ENCODE measurements at regions not wholly inside any gene's neighbourhood (a gene's known extent, or its start where the extent isn't known, plus 50 kb on each side); places are given as distances from the start of the nearest gene placed in this dataset.

- TF ChIP-seq CTCF (IDR thresholded peaks at IDR 0.05) (no peak), EZH2 (IDR thresholded peaks at IDR 0.05; ENCODE audit: borderline replicate concordance, insufficient read depth, low read depth, low read length, poor library complexity, severe bottlenecking) (no peak)
Measured at GRCh38 chr2:16315458-16315835, 350.2 kb downstream of the CYRIA start.

All from B cell (primary cell).